HL-60 (cell line): ENCODE measurements at regions not wholly inside any gene's neighbourhood (a gene's known extent, or its start where the extent isn't known, plus 50 kb on each side); places are given as distances from the start of the nearest gene placed in this dataset.

Source experiments
- DNase-seq, 2 experiments: peaks; one replicate each; pipeline ENCODE4 v3.0.0-alpha.2; 2010 to 2020; ENCODE audit warnings: low read depth in 1 of 2, low spot score in 1 of 2
- H3K27ac ChIP-seq: fragments of 250-450 bp; sonication (Bioruptor Pico); replicated peaks from 2 replicates; pipeline ENCODE4 v1.5.1; 2020; ENCODE audit warnings: mild to moderate bottlenecking, moderate library complexity
- H3K27me3 ChIP-seq: fragments of 250-450 bp; sonication (Bioruptor Pico); 2 replicates; pipeline ENCODE4 v1.5.1; 2021; ENCODE audit warnings: mild to moderate bottlenecking, moderate library complexity; ENCODE audit not compliant: insufficient read depth, poor library complexity, severe bottlenecking
- H3K4me3 ChIP-seq: replicated peaks from 2 replicates; pipeline ENCODE4 v1.5.1; 2011; ENCODE audit warnings: mild to moderate bottlenecking, control low read depth, low read length; ENCODE audit not compliant: insufficient read depth
- GABPA ChIP-seq: IDR thresholded peaks from 2 replicates; pipeline ENCODE4 v1.6.1; 2012; ENCODE audit warnings: low read depth
- POLR2AphosphoS5 ChIP-seq: IDR thresholded peaks from 2 replicates; pipeline ENCODE4 v1.6.1; 2012; ENCODE audit warnings: low read depth
- SPI1 ChIP-seq: IDR thresholded peaks from 2 replicates; pipeline ENCODE4 v1.6.1; 2012; ENCODE audit warnings: low read depth, mild to moderate bottlenecking, borderline replicate concordance
- TF ChIP-seq, protein P1 (sequence below): IDR thresholded peaks from 2 replicates; pipeline ENCODE4 v1.6.1; 2012; ENCODE audit warnings: low read depth; ENCODE audit not compliant: insufficient replicate concordance
- TF ChIP-seq, protein P2 (sequence below): IDR thresholded peaks from one replicate; pipeline ENCODE4 v1.5.1; 2011; ENCODE audit warnings: low read length, control low read depth, inconsistent platforms; ENCODE audit not compliant: insufficient read depth

DNA sequence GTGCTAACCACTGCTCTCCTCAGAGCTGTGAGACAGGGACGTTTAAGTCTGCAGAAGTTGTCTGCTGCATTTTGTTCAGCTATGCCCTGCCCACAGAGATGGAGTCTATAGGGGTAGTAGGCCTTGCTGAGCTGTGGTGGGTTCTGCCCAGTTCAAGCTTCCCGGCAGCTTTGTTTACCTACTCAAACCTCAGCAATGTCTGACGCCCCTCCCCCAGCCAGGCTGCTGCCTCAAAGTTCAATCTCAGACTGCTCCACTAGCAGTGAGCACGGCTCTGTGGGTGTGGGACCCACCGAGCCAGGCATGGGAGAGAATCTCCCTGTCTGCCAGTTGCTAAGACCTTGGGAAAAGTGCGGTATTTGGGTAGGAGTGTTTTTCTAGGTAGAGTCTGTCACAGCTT, 387.8 kb upstream of the SLC39A10 start:
- H3K4me3 ChIP-seq: no peak overlapping the region
- DNase-seq: no peak
- H3K27me3 ChIP-seq: no peaks in the 10 kb centered on the region
- TF ChIP-seq SPI1 (no peak), GABPA (no peak), POLR2AphosphoS5 (no peak)
- TF ChIP-seq, protein P1, sequence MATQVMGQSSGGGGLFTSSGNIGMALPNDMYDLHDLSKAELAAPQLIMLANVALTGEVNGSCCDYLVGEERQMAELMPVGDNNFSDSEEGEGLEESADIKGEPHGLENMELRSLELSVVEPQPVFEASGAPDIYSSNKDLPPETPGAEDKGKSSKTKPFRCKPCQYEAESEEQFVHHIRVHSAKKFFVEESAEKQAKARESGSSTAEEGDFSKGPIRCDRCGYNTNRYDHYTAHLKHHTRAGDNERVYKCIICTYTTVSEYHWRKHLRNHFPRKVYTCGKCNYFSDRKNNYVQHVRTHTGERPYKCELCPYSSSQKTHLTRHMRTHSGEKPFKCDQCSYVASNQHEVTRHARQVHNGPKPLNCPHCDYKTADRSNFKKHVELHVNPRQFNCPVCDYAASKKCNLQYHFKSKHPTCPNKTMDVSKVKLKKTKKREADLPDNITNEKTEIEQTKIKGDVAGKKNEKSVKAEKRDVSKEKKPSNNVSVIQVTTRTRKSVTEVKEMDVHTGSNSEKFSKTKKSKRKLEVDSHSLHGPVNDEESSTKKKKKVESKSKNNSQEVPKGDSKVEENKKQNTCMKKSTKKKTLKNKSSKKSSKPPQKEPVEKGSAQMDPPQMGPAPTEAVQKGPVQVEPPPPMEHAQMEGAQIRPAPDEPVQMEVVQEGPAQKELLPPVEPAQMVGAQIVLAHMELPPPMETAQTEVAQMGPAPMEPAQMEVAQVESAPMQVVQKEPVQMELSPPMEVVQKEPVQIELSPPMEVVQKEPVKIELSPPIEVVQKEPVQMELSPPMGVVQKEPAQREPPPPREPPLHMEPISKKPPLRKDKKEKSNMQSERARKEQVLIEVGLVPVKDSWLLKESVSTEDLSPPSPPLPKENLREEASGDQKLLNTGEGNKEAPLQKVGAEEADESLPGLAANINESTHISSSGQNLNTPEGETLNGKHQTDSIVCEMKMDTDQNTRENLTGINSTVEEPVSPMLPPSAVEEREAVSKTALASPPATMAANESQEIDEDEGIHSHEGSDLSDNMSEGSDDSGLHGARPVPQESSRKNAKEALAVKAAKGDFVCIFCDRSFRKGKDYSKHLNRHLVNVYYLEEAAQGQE: no peak
- TF ChIP-seq, protein P2, sequence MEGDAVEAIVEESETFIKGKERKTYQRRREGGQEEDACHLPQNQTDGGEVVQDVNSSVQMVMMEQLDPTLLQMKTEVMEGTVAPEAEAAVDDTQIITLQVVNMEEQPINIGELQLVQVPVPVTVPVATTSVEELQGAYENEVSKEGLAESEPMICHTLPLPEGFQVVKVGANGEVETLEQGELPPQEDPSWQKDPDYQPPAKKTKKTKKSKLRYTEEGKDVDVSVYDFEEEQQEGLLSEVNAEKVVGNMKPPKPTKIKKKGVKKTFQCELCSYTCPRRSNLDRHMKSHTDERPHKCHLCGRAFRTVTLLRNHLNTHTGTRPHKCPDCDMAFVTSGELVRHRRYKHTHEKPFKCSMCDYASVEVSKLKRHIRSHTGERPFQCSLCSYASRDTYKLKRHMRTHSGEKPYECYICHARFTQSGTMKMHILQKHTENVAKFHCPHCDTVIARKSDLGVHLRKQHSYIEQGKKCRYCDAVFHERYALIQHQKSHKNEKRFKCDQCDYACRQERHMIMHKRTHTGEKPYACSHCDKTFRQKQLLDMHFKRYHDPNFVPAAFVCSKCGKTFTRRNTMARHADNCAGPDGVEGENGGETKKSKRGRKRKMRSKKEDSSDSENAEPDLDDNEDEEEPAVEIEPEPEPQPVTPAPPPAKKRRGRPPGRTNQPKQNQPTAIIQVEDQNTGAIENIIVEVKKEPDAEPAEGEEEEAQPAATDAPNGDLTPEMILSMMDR: no peak
- H3K27ac ChIP-seq: no peak overlapping the region

DNA sequence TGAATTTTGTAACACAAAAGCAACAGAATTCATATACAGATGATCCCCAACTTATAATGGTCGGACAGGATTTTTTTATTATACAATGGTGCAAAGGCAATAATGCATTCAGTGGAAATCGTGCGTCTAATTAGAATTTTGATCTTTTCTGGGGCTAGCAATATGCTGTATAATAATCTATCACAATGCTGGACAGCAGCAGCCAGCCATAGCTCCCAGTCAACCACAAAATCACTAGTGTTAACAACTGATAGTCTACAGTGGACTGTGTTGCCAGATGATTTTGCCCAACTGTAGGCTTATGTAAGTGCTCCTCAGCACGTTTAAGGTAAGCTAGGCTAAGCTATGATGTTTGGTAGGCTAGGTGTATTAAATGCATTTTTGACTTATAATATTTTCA, 399.0 kb upstream of the SLC39A10 start:
- no peak overlapping the region for H3K27ac ChIP-seq
- H3K4me3 ChIP-seq: no peak overlapping the region
- DNase-seq: no peak
- H3K27me3 ChIP-seq: no peaks in the 10 kb centered on the region
- no peak for TF ChIP-seq SPI1
- TF ChIP-seq, protein P1: peak; percentile 74

DNA sequence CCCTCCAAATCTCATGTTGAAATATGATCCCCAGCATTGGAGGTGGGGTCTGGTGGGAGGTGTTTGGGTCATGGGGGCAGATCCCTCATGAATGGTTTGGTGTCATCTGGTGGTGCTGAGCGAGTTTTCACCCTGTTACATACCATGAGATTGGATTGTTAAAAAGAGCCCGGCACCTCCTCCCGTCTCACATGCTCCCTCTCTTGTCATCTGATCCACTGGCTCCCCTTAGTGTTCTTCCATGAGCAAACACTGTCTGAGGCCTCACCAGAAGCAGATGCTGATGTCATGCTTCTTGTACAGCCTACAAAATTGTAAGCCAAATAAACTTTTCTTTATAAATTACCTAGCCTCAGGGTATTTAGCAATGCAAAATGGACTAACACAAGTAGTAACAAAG, 405.0 kb upstream of the SLC39A10 start:
- DNase-seq: no peak
- Histone ChIP-seq H3K4me3 (no peak overlapping the region), H3K27ac (no peak overlapping the region), H3K27me3 (no peaks in the 10 kb centered on the region)
- TF ChIP-seq POLR2AphosphoS5 (no peak), GABPA (no peak), SPI1 (no peak)
- TF ChIP-seq, protein P2: no peak
- TF ChIP-seq, protein P1: no peak

DNA sequence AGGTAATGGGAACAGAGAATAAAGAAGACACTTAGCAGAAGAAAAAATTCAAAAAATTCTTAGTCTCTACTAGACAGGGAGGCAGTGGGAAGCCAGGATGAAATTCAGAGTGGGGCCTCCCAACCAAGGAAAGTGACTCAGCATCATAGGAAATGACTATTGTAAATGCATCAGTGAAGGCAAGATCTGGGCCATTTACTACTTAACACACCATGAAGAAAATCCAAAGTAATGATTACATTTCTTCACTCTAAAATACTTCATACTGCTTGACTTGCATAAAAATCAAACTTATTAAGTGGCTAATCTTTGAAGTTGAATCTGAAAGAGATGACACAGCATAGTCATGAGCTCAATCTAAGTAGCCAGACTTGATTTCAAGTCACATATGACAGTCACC, 405.8 kb upstream of the SLC39A10 start:
- no peak for DNase-seq
- no peaks in the 10 kb centered on the region for H3K27me3 ChIP-seq
- H3K27ac ChIP-seq: no peak overlapping the region
- H3K4me3 ChIP-seq: no peak overlapping the region
- TF ChIP-seq GABPA: no peak
- TF ChIP-seq, protein P2: no peak
- no peak for TF ChIP-seq POLR2AphosphoS5
- TF ChIP-seq SPI1: no peak
- TF ChIP-seq, protein P1: no peak
